Esophagus squamous epithelium (tissue), 4 donors: ENCODE measurements at regions not wholly inside any gene's neighbourhood (a gene's known extent, or its start where the extent isn't known, plus 50 kb on each side); places are given as distances from the start of the nearest gene placed in this dataset.

Experiments used
- CTCF ChIP-seq, 6 experiments: fragments of 450-650 bp in 4 of 6; fragments of 200-600 bp in 2 of 6; sonication (generic) in 2 of 6; IDR thresholded peaks; one replicate each; pipeline ENCODE4 v1.5.1; 2016 to 2019; ENCODE audit warnings: antibody characterized with exemption in 6 of 6, mild to moderate bottlenecking in 4 of 6, moderate library complexity in 4 of 6
- POLR2A ChIP-seq, 4 donors: fragments of 450-650 bp; IDR thresholded peaks; one replicate each; pipeline ENCODE4 v1.6.1; 2017; ENCODE audit warnings: antibody characterized with exemption in 4 of 4, mild to moderate bottlenecking in 4 of 4, moderate library complexity in 3 of 4

- TF ChIP-seq CTCF (IDR thresholded peaks at IDR 0.05) = no peak
- no peak for TF ChIP-seq POLR2A (IDR thresholded peaks at IDR 0.05)
Measured at GRCh38 chr9:119443179-119443578, 73.9 kb upstream of the BRINP1 start.
